ENCODE measurements at regions not wholly inside any gene's neighbourhood (a gene's known extent, or its start where the extent isn't known, plus 50 kb on each side); places are given as distances from the start of the nearest gene placed in this dataset.

DNA sequence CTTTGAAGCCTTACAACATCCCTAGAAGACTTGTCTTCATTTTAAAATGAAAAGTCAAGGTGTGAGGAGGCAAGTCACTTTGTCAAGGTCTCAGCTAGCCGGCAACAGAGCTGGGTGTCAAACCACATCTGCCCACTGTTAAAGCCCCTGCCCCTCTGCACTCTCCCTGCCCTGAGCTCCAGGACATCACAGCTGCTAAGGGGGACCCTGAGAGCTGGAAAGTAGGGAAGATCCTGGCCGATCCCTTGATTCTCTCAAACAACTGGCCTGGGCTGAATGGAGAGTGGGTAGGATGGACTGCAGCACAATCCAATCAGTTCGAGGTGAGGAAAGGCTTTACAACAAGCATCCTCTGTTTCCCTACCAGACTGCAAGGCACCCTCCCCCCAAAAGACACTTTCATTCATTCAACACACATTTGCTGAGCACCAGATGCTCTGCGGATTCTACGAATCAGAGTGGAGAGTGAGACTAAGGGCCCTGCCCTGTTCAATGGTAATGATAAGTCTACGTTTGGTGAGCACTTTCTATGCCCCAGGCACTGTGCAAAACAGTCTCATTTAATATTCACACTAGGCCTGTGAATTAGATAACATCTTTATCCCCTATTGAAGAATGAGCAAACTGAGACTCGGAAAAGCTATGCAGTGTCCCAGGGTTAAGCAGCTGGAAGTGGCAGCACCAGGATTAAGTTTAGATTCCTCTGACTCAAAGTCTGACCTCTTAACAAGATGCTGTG, 148.1 kb downstream of the HERPUD2 start:
- H3K4me3 ChIP-seq (ENCODE audit: low read depth, low read length) = no peak overlapping the region
- TF ChIP-seq, protein P1, sequence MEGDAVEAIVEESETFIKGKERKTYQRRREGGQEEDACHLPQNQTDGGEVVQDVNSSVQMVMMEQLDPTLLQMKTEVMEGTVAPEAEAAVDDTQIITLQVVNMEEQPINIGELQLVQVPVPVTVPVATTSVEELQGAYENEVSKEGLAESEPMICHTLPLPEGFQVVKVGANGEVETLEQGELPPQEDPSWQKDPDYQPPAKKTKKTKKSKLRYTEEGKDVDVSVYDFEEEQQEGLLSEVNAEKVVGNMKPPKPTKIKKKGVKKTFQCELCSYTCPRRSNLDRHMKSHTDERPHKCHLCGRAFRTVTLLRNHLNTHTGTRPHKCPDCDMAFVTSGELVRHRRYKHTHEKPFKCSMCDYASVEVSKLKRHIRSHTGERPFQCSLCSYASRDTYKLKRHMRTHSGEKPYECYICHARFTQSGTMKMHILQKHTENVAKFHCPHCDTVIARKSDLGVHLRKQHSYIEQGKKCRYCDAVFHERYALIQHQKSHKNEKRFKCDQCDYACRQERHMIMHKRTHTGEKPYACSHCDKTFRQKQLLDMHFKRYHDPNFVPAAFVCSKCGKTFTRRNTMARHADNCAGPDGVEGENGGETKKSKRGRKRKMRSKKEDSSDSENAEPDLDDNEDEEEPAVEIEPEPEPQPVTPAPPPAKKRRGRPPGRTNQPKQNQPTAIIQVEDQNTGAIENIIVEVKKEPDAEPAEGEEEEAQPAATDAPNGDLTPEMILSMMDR (IDR thresholded peaks at IDR 0.05; ENCODE audit: low read depth, low read length) = no peak
- no peak for TF ChIP-seq MYC (IDR thresholded peaks at IDR 0.05; ENCODE audit: low read depth, low read length)
- TF ChIP-seq POLR2A (IDR thresholded peaks at IDR 0.05; ENCODE audit: extremely low read depth, insufficient read length) = no peak
- TF ChIP-seq, protein P2, sequence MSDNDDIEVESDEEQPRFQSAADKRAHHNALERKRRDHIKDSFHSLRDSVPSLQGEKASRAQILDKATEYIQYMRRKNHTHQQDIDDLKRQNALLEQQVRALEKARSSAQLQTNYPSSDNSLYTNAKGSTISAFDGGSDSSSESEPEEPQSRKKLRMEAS (IDR thresholded peaks at IDR 0.05; ENCODE audit: low read depth, low read length) = no peak
- DNase-seq (ENCODE audit: low read depth) = no peak

GRCh38 chr7:35545831-35546230, 149.1 kb downstream of the HERPUD2 start:
- H3K4me3 ChIP-seq (ENCODE audit: low read depth, low read length) = no peak overlapping the region
- no peak for DNase-seq (ENCODE audit: low read depth)
- TF ChIP-seq POLR2A (IDR thresholded peaks at IDR 0.05; ENCODE audit: extremely low read depth, insufficient read length) (no peak), MYC (IDR thresholded peaks at IDR 0.05; ENCODE audit: low read depth, low read length) (no peak)
- TF ChIP-seq, protein P2 (IDR thresholded peaks at IDR 0.05; ENCODE audit: low read depth, low read length) = no peak
- TF ChIP-seq, protein P1 (IDR thresholded peaks at IDR 0.05; ENCODE audit: low read depth, low read length) = no peak

GRCh38 chr7:35544028-35544742, 150.8 kb downstream of the HERPUD2 start:
- no peak overlapping the region for H3K4me3 ChIP-seq (ENCODE audit: low read depth, low read length)
- no peak for DNase-seq (ENCODE audit: low read depth)
- TF ChIP-seq, protein P2 (IDR thresholded peaks at IDR 0.05; ENCODE audit: low read depth, low read length) = no peak
- TF ChIP-seq, protein P1 (IDR thresholded peaks at IDR 0.05; ENCODE audit: low read depth, low read length) = no peak
- no peak for TF ChIP-seq POLR2A (IDR thresholded peaks at IDR 0.05; ENCODE audit: extremely low read depth, insufficient read length)

DNA sequence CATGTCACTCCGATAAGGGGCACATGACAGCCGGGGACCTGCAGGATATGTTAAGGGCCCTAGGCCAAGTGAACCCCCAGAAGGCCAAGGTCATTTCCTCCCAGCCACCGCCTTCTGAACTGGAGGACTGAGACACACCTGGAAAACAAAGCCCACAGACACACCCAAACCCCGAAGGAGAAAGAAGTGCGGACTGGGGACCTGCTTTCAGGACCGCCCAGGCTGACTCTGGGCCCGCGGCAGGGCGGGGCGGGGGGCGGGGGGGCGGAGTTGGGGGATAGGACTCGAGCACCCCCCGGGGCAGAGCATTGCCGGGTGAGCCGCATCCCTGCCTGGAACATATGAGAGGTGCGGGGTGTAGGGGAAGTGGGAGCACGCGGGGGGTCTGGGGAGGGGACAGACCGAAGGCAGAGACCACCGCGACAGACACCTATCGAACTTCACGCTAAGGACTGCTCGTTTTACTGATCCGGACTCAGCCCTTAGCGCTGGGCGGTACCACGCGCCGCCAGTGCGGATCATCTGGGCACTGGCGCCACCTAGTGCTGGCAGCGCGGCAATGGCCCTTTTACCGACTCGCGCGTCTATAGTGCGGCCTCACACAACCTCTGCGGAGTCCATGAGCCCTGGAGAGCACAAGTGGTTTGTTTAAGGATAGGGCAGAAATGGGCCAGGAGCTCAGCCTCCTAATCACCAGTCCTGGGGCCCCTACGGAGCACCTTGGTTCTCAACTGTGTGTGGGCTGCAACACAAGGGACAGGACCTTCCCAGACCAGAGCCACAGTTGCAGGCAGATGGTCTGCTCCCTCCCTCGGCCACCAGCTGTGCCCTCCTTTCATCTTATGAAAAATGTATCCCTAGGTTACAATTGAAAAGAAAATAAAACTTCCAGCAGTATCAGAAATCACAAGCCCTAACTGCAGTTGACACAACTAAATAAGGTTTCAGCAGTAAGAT, 157.6 kb downstream of the HERPUD2 start:
- peak; percentile 79 for DNase-seq (ENCODE audit: low read depth)
- no peak overlapping the region for H3K4me3 ChIP-seq (ENCODE audit: low read depth, low read length)
- TF ChIP-seq, protein P2 (IDR thresholded peaks at IDR 0.05; ENCODE audit: low read depth, low read length) = peak; percentile 67
- TF ChIP-seq MYC (IDR thresholded peaks at IDR 0.05; ENCODE audit: low read depth, low read length) (peak; percentile 73), POLR2A (IDR thresholded peaks at IDR 0.05; ENCODE audit: extremely low read depth, insufficient read length) (no peak)
- TF ChIP-seq, protein P1 (IDR thresholded peaks at IDR 0.05; ENCODE audit: low read depth, low read length) = peak; percentile 94

GRCh38 chr7:35536396-35536826, 158.5 kb downstream of the HERPUD2 start:
- no peak overlapping the region for H3K4me3 ChIP-seq (ENCODE audit: low read depth, low read length)
- DNase-seq (ENCODE audit: low read depth) = no peak
- TF ChIP-seq POLR2A (IDR thresholded peaks at IDR 0.05; ENCODE audit: extremely low read depth, insufficient read length) (no peak), MYC (IDR thresholded peaks at IDR 0.05; ENCODE audit: low read depth, low read length) (no peak)
- TF ChIP-seq, protein P1 (IDR thresholded peaks at IDR 0.05; ENCODE audit: low read depth, low read length) = no peak
- TF ChIP-seq, protein P2 (IDR thresholded peaks at IDR 0.05; ENCODE audit: low read depth, low read length) = no peak

Measured in NB4 (cell line).